ENCODE measurements at regions not wholly inside any gene's neighbourhood (a gene's known extent, or its start where the extent isn't known, plus 50 kb on each side); places are given as distances from the start of the nearest gene placed in this dataset.
A peak's percentile ranks its signal among the peaks of the same experiment; 100 is the strongest.

DNA sequence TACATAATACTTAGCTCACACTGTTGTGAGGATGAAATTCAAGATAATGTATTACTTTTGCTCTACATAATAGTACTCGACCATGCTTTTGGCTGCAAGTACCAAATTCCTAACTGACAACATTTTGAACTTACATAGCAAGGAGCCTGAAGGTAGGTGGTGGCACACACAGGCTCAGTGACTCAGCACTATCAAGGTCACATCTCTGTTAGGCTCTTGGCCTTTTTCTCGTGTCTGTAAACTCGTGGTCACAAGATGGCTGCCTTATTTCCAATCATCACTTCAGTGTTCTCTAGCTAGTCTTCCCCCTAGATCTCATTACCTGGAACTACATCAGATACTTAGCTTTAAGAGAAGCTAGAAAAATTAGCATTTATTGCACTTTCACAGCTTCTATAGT, 61.4 kb upstream of the ABCB5 start (continued):
- TF ChIP-seq JUND (IDR thresholded peaks at IDR 0.05; ENCODE audit: borderline replicate concordance, low read depth, low read length) (no peak), JUND (tag; IDR thresholded peaks at IDR 0.05; ENCODE audit: borderline replicate concordance, low read depth, low read length) (no peak), CTCF (IDR thresholded peaks at IDR 0.05 in 2 of 3, conservative IDR thresholded peaks at IDR 0.05 in 1 of 3; ENCODE audit: insufficient read depth in 2 of 3, low read depth in 1 of 3, low read length in 3 of 3) (no peak), NR2C2 (CRISPR knock-in tag; IDR thresholded peaks at IDR 0.05) (no peak), NR2C2 (tag; IDR thresholded peaks at IDR 0.05) (0 out of 2 replicates have a peak, but pooled peaks have one; percentile 25), POLR3A (IDR thresholded peaks at IDR 0.05; ENCODE audit: borderline replicate concordance, extremely low read depth, insufficient read depth, insufficient read length) (no peak), MAFK (IDR thresholded peaks at IDR 0.05; ENCODE audit: low read length) (0 out of 2 replicates have a peak, but pooled peaks have one; percentile 30), ZNF592 (IDR thresholded peaks at IDR 0.05) (peak; percentile 45; the same call in 1 of the 2 replicates), MYBL2 (IDR thresholded peaks at IDR 0.05; ENCODE audit: low read depth) (0 out of 2 replicates have a peak, but pooled peaks have one; percentile 9), MYBL2 (CRISPR knock-in tag; IDR thresholded peaks at IDR 0.05; ENCODE audit: borderline replicate concordance) (no peak), RBM39 (optimal IDR thresholded peaks at IDR 0.05; ENCODE audit: low read depth, low read length) (no peak), MAFG (tag; conservative IDR thresholded peaks at IDR 0.05) (peak; percentile 80), NFE2 (IDR thresholded peaks at IDR 0.05; ENCODE audit: low read depth) (peak; percentile 84), DMBX1 (CRISPR knock-in tag; IDR thresholded peaks at IDR 0.05; ENCODE audit: borderline replicate concordance) (peak; percentile 55; the same call in 1 of the 2 replicates)
- TF ChIP-seq, protein P1, sequence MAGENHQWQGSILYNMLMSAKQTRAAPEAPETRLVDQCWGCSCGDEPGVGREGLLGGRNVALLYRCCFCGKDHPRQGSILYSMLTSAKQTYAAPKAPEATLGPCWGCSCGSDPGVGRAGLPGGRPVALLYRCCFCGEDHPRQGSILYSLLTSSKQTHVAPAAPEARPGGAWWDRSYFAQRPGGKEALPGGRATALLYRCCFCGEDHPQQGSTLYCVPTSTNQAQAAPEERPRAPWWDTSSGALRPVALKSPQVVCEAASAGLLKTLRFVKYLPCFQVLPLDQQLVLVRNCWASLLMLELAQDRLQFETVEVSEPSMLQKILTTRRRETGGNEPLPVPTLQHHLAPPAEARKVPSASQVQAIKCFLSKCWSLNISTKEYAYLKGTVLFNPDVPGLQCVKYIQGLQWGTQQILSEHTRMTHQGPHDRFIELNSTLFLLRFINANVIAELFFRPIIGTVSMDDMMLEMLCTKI (IDR thresholded peaks at IDR 0.05; ENCODE audit: partially characterized antibody): no peak
